ENCODE measurements at regions not wholly inside any gene's neighbourhood (a gene's known extent, or its start where the extent isn't known, plus 50 kb on each side); places are given as distances from the start of the nearest gene placed in this dataset.

GRCh38 chr1:157288996-157289395 is 150.8 kb upstream of the ETV3 start:
- BruUV-seq (replicated peaks), result no TSS peak
- ChIA-PET CTCF (no interaction called here), RAD21 (ENCODE audit: low non-redundant PET in 1 of 2, low total read pairs in 2 of 2, uncharacterized antibody in 2 of 2, unreplicated experiment in 2 of 2) (no interaction called here), POLR2A (no interaction called here)
- intact Hi-C loops (cut with micrococcal nuclease), result no loop called here
- ATAC-seq, result no peak
- no peaks in the 10 kb centered on the region for H4K20me1 ChIP-seq (ENCODE audit: insufficient read depth)
- H3K4me1 ChIP-seq (ENCODE audit: control insufficient read depth in 1 of 2, insufficient read depth in 2 of 2, low read length in 2 of 2), result no peaks in the 10 kb centered on the region
- peaks cover 55% of the 10 kb centered on the region for H3K27me3 ChIP-seq (ENCODE audit: insufficient read depth, low read length)
- H3K4me3 ChIP-seq (replicated peaks in 1 of 2; ENCODE audit: low read depth in 1 of 2, low read length in 2 of 2), result no peak overlapping the region
- H2AFZ ChIP-seq (ENCODE audit: low read depth, low read length, poor library complexity, severe bottlenecking), result no peak overlapping the region
- no peaks in the 10 kb centered on the region for H3K36me3 ChIP-seq (ENCODE audit: control insufficient read depth in 1 of 2, insufficient read depth in 2 of 2, low read length in 2 of 2)
- no peak for TF ChIP-seq YY1 (IDR thresholded peaks at IDR 0.05; ENCODE audit: extremely low read depth, insufficient replicate concordance, low read depth, low read length)
- TF ChIP-seq ELF1 (IDR thresholded peaks at IDR 0.05; ENCODE audit: borderline replicate concordance, low read depth), result no peak
- no peak for TF ChIP-seq RAD21 (IDR thresholded peaks at IDR 0.05; ENCODE audit: low read depth)
- no peak for TF ChIP-seq FOSL1 (IDR thresholded peaks at IDR 0.05; ENCODE audit: low read depth)
- no peak for TF ChIP-seq EGR1 (IDR thresholded peaks at IDR 0.05; ENCODE audit: low read depth)
- TF ChIP-seq CBX3 (IDR thresholded peaks at IDR 0.05; ENCODE audit: low read depth), result no peak
- TF ChIP-seq TCF7L2 (IDR thresholded peaks at IDR 0.05; ENCODE audit: borderline replicate concordance, extremely low read depth, insufficient read depth, insufficient read length), result no peak
- TF ChIP-seq EZH2phosphoT487 (IDR thresholded peaks at IDR 0.05; ENCODE audit: borderline replicate concordance), result no peak
- TF ChIP-seq JUND (IDR thresholded peaks at IDR 0.05), result no peak
- no peak for TF ChIP-seq SRF (IDR thresholded peaks at IDR 0.05; ENCODE audit: low read depth)
- no peak for TF ChIP-seq CEBPB (IDR thresholded peaks at IDR 0.05; ENCODE audit: low read depth)
- no peak for TF ChIP-seq ZBTB33 (IDR thresholded peaks at IDR 0.05; ENCODE audit: extremely low read depth, insufficient replicate concordance, low read length)
- no peak for TF ChIP-seq SIN3A (IDR thresholded peaks at IDR 0.05; ENCODE audit: low read depth)
- TF ChIP-seq MAX (IDR thresholded peaks at IDR 0.05), result no peak
- TF ChIP-seq CTCF (IDR thresholded peaks at IDR 0.05 in 2 of 3, conservative IDR thresholded peaks at IDR 0.05 in 1 of 3; ENCODE audit: borderline replicate concordance in 1 of 3, insufficient read depth in 1 of 3, low read depth in 2 of 3, low read length in 2 of 3), result no peak
- TF ChIP-seq EZH2 (IDR thresholded peaks at IDR 0.05), result no peak
- no peak overlapping the region for H3K27ac ChIP-seq (ENCODE audit: low read depth, low read length)
- no peak for DNase-seq (ENCODE audit: low read depth, low spot score)
- no peaks in the 10 kb centered on the region for H3K79me2 ChIP-seq (ENCODE audit: insufficient read depth, low read length)
- H3K9me3 ChIP-seq (ENCODE audit: control insufficient read depth in 1 of 2, insufficient read depth in 1 of 2, low read depth in 1 of 2, low read length in 2 of 2), result no peaks in the 10 kb centered on the region
- no peak overlapping the region for H3K9ac ChIP-seq (ENCODE audit: low read length)
- no peak overlapping the region for H3K4me2 ChIP-seq (ENCODE audit: low read length)
- no peaks in the 10 kb centered on the region for H3K9me2 ChIP-seq (ENCODE audit: insufficient read depth)
